ENCODE measurements at regions not wholly inside any gene's neighbourhood (a gene's known extent, or its start where the extent isn't known, plus 50 kb on each side); places are given as distances from the start of the nearest gene placed in this dataset.

DNA sequence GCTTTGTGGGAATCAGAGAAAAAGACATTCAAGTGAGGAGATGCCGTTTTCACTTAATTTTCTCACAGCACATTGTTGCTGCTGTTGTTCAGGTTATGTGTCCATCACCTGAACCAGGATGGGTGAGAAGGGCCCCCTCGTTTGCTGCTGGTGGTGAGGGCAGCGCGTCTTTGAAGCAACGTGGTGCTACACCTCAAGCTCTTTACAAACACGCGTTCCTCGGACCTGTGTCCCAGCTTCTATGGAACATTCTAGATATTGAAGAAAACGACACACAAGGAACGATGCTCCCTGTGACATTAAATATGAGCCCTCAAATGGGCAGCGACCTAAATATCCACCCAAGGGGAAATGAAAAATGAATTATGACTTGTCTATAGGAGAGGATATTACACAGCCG lies 418.6 kb downstream of the MN1 start:
- TF ChIP-seq OSR1 (CRISPR knock-in tag; IDR thresholded peaks at IDR 0.05) (no peak), ISL1 (CRISPR knock-in tag; IDR thresholded peaks at IDR 0.05) (no peak), SNAI2 (CRISPR knock-in tag; IDR thresholded peaks at IDR 0.05) (no peak), GLIS3 (CRISPR knock-in tag; IDR thresholded peaks at IDR 0.05) (no peak), ZNF70 (CRISPR knock-in tag; IDR thresholded peaks at IDR 0.05) (no peak), ESRRG (CRISPR knock-in tag; IDR thresholded peaks at IDR 0.05) (no peak)
- TF ChIP-seq, protein P1, sequence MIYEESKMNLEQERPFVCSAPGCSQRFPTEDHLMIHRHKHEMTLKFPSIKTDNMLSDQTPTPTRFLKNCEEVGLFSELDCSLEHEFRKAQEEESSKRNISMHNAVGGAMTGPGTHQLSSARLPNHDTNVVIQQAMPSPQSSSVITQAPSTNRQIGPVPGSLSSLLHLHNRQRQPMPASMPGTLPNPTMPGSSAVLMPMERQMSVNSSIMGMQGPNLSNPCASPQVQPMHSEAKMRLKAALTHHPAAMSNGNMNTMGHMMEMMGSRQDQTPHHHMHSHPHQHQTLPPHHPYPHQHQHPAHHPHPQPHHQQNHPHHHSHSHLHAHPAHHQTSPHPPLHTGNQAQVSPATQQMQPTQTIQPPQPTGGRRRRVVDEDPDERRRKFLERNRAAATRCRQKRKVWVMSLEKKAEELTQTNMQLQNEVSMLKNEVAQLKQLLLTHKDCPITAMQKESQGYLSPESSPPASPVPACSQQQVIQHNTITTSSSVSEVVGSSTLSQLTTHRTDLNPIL (CRISPR knock-in tag; IDR thresholded peaks at IDR 0.05; ENCODE audit: low read depth), result no peak

DNA sequence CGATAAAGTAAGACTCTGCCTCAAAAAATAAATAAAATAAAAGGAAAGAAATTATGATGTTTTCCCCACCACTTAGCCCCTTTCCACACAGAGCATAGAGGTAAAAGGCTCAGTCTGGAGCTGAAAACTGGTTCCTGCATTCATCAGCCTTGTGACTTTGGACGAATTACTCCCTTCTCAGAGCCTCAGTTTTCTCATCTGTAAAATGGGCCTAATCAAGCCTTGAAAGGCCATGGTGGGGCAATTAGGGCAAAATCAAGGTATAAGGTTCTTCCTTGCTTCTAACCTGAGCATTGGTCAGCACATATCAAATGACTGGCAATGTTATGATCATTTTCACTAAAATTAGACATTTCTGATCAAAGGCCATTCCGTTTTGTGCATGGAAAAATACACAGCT lies 417.7 kb downstream of the MN1 start:
- TF ChIP-seq SNAI2 (CRISPR knock-in tag; IDR thresholded peaks at IDR 0.05) (no peak), GLIS3 (CRISPR knock-in tag; IDR thresholded peaks at IDR 0.05) (no peak), ZFP3 (CRISPR knock-in tag; IDR thresholded peaks at IDR 0.05) (no peak), TOX (CRISPR knock-in tag; IDR thresholded peaks at IDR 0.05; ENCODE audit: borderline replicate concordance) (no peak), ZC3H10 (CRISPR knock-in tag; IDR thresholded peaks at IDR 0.05) (no peak), ARNTL (CRISPR knock-in tag; IDR thresholded peaks at IDR 0.05; ENCODE audit: borderline replicate concordance, low read depth) (no peak), PPARA (CRISPR knock-in tag; IDR thresholded peaks at IDR 0.05; ENCODE audit: borderline replicate concordance) (no peak), OSR1 (CRISPR knock-in tag; IDR thresholded peaks at IDR 0.05) (no peak), TCF4 (CRISPR knock-in tag; IDR thresholded peaks at IDR 0.05; ENCODE audit: borderline replicate concordance) (no peak), RARB (CRISPR knock-in tag; IDR thresholded peaks at IDR 0.05) (no peak)
- TF ChIP-seq, protein P2, sequence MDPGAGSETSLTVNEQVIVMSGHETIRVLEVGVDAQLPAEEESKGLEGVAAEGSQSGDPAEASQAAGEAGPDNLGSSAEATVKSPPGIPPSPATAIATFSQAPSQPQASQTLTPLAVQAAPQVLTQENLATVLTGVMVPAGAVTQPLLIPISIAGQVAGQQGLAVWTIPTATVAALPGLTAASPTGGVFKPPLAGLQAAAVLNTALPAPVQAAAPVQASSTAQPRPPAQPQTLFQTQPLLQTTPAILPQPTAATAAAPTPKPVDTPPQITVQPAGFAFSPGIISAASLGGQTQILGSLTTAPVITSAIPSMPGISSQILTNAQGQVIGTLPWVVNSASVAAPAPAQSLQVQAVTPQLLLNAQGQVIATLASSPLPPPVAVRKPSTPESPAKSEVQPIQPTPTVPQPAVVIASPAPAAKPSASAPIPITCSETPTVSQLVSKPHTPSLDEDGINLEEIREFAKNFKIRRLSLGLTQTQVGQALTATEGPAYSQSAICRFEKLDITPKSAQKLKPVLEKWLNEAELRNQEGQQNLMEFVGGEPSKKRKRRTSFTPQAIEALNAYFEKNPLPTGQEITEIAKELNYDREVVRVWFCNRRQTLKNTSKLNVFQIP (CRISPR knock-in tag; IDR thresholded peaks at IDR 0.05; ENCODE audit: borderline replicate concordance, low read depth), result no peak
- TF ChIP-seq, protein P3, sequence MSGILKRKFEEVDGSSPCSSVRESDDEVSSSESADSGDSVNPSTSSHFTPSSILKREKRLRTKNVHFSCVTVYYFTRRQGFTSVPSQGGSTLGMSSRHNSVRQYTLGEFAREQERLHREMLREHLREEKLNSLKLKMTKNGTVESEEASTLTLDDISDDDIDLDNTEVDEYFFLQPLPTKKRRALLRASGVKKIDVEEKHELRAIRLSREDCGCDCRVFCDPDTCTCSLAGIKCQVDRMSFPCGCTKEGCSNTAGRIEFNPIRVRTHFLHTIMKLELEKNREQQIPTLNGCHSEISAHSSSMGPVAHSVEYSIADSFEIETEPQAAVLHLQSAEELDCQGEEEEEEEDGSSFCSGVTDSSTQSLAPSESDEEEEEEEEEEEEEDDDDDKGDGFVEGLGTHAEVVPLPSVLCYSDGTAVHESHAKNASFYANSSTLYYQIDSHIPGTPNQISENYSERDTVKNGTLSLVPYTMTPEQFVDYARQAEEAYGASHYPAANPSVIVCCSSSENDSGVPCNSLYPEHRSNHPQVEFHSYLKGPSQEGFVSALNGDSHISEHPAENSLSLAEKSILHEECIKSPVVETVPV (CRISPR knock-in tag; IDR thresholded peaks at IDR 0.05), result no peak
- TF ChIP-seq, protein P4, sequence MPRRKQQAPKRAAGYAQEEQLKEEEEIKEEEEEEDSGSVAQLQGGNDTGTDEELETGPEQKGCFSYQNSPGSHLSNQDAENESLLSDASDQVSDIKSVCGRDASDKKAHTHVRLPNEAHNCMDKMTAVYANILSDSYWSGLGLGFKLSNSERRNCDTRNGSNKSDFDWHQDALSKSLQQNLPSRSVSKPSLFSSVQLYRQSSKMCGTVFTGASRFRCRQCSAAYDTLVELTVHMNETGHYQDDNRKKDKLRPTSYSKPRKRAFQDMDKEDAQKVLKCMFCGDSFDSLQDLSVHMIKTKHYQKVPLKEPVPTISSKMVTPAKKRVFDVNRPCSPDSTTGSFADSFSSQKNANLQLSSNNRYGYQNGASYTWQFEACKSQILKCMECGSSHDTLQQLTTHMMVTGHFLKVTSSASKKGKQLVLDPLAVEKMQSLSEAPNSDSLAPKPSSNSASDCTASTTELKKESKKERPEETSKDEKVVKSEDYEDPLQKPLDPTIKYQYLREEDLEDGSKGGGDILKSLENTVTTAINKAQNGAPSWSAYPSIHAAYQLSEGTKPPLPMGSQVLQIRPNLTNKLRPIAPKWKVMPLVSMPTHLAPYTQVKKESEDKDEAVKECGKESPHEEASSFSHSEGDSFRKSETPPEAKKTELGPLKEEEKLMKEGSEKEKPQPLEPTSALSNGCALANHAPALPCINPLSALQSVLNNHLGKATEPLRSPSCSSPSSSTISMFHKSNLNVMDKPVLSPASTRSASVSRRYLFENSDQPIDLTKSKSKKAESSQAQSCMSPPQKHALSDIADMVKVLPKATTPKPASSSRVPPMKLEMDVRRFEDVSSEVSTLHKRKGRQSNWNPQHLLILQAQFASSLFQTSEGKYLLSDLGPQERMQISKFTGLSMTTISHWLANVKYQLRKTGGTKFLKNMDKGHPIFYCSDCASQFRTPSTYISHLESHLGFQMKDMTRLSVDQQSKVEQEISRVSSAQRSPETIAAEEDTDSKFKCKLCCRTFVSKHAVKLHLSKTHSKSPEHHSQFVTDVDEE (CRISPR knock-in tag; IDR thresholded peaks at IDR 0.05), result no peak
- TF ChIP-seq, protein P1 (CRISPR knock-in tag; IDR thresholded peaks at IDR 0.05; ENCODE audit: low read depth), result no peak
- ATAC-seq, result no peak

More for the DNA sequence above, 418.6 kb downstream of the MN1 start:
- no peak for ATAC-seq

DNA sequence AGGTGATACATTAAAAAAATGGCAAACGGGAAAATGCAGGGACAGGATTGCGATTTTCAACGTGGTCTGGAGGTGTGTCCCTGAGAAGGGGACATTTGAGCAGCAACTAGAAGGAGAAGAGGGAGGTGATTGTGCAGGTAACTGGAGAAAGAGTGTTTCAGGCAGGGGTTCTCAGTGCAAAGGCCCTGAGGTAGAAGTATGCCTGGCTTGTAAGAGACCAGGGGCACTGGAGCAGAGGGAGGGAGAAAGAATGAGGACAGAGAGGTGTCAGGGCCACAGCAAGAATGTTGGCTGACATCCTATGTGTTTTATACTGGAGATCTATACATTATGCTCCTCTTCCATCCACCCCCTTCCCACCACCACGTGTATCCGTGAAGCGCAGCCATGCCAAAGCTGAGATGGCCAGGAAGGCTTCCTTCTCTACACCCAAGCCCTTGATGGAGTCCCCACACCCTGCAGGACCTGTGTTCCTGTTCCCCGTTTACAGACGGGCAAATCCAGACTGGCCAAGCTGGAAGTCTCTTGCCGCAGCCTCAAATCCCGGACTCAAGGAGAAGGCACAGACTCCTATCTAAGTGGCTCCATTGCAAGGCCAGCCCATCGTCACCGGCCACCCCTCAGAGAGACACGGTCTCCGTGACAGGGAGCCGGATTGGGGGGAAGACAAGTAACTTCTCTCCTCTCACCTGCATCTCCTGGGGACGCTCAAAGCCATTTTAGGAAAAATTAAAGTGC lies 416.1 kb downstream of the MN1 start:
- TF ChIP-seq, protein P2 (CRISPR knock-in tag; IDR thresholded peaks at IDR 0.05; ENCODE audit: borderline replicate concordance, low read depth), result no peak
- TF ChIP-seq ZC3H10 (CRISPR knock-in tag; IDR thresholded peaks at IDR 0.05) (no peak), RARB (CRISPR knock-in tag; IDR thresholded peaks at IDR 0.05) (no peak), TOX (CRISPR knock-in tag; IDR thresholded peaks at IDR 0.05; ENCODE audit: borderline replicate concordance) (no peak), ZNF565 (CRISPR knock-in tag; conservative IDR thresholded peaks at IDR 0.05; ENCODE audit: low read depth) (no peak), ESRRG (CRISPR knock-in tag; IDR thresholded peaks at IDR 0.05) (no peak), OSR1 (CRISPR knock-in tag; IDR thresholded peaks at IDR 0.05) (no peak)
- TF ChIP-seq, protein P4 (CRISPR knock-in tag; IDR thresholded peaks at IDR 0.05), result no peak
- no peak for ATAC-seq
